Endothelial cell of umbilical vein (primary cell): ENCODE measurements at regions not wholly inside any gene's neighbourhood (a gene's known extent, or its start where the extent isn't known, plus 50 kb on each side); places are given as distances from the start of the nearest gene placed in this dataset.

Experiments used
- BruUV-seq: library from RNA; stranded (reverse); fragments of 400-500 nt; replicated peaks from 2 replicates; lab custom pipeline; 2021; lab: Mats Ljungman, UMichigan
- CTCF ChIA-PET: fragments of 300-600, 350-600 bp; sonication (Branson Sonifier 250); formaldehyde crosslinking; loops from one replicate; lab custom pipeline; 2021; ENCODE audit warnings: antibody characterized with exemption, inconsistent platforms; lab: Charles Lee
- POLR2A ChIA-PET: fragments of 300-600, 350-600 bp; sonication (Branson Sonifier 250); formaldehyde crosslinking; loops from one replicate; lab custom pipeline; 2021; ENCODE audit warnings: antibody characterized with exemption, inconsistent platforms; lab: Charles Lee
- DNase-seq: peaks from one replicate; pipeline ENCODE4 v3.0.0-alpha.2; 2011; ENCODE audit warnings: low read depth, low spot score
- FAIRE-seq: peaks from 2 replicates; lab custom pipeline; 2011; peaks lifted over from hg19 to GRCh38; lab: Jason Lieb, UNC
- H2AFZ ChIP-seq: 2 replicates; pipeline ENCODE4 v1.6.0; 2012; ENCODE audit warnings: low read depth, low read length, control low read depth, inconsistent platforms
- H3K27ac ChIP-seq: 2 replicates; pipeline ENCODE4 v1.5.1; 2011; ENCODE audit warnings: low read depth, mild to moderate bottlenecking, control low read depth, low read length, moderate library complexity; ENCODE audit not compliant: insufficient read depth
- H3K27me3 ChIP-seq, 2 experiments: 2 replicates each; pipeline versions ENCODE4 v1.6.0 to v1.6.1; 2011; ENCODE audit warnings: low read length in 2 of 2, mixed read lengths in 1 of 2; ENCODE audit not compliant: control insufficient read depth in 2 of 2, insufficient read depth in 2 of 2
- H3K36me3 ChIP-seq, 2 experiments: 2 replicates in 1 of 2; 3 replicates in 1 of 2; pipeline ENCODE4 v1.5.1; 2011; ENCODE audit warnings: low read length in 2 of 2, mild to moderate bottlenecking in 1 of 2, moderate library complexity in 1 of 2; ENCODE audit not compliant: control insufficient read depth in 2 of 2, insufficient read depth in 2 of 2; ENCODE audit errors: extremely low read depth in 1 of 2
- H3K4me1 ChIP-seq: 3 replicates; pipeline ENCODE4 v1.5.1; 2011; ENCODE audit warnings: mild to moderate bottlenecking, low read length; ENCODE audit not compliant: control insufficient read depth, insufficient read depth; ENCODE audit errors: extremely low read depth
- H3K4me2 ChIP-seq: 2 replicates; pipeline ENCODE4 v1.6.1; 2011; ENCODE audit warnings: low read length, control low read depth, mixed read lengths; ENCODE audit not compliant: insufficient read depth
- H3K4me3 ChIP-seq, 3 experiments: fragments of 200-600 bp in 1 of 3; sonication (generic), shearing (Covaris generic) in 1 of 3; replicated peaks in 1 of 3; 2 replicates each; pipeline ENCODE4 v1.5.1; 2011 to 2016; ENCODE audit warnings: control low read depth in 3 of 3, low read length in 3 of 3, mild to moderate bottlenecking in 2 of 3, inconsistent platforms in 1 of 3, low read depth in 1 of 3, moderate library complexity in 1 of 3; ENCODE audit not compliant: insufficient read depth in 1 of 3
- H3K79me2 ChIP-seq: 2 replicates; pipeline ENCODE4 v1.6.0; 2012; ENCODE audit warnings: low read length, inconsistent platforms; ENCODE audit not compliant: control insufficient read depth, insufficient read depth
- H3K9ac ChIP-seq: replicated peaks from 2 replicates; pipeline ENCODE3; 2011; ENCODE audit warnings: low read length, control low read depth; ENCODE audit not compliant: insufficient read depth; ENCODE audit errors: extremely low read depth
- H3K9me1 ChIP-seq: replicated peaks from 3 replicates; pipeline ENCODE4 v1.6.0; 2011; ENCODE audit warnings: mild to moderate bottlenecking, low read length; ENCODE audit not compliant: control insufficient read depth, insufficient read depth; ENCODE audit errors: extremely low read depth
- H3K9me3 ChIP-seq: replicated peaks from 2 replicates; pipeline ENCODE4 v1.5.1; 2012; ENCODE audit warnings: low read length, inconsistent platforms; ENCODE audit not compliant: control insufficient read depth, insufficient read depth
- H4K20me1 ChIP-seq: replicated peaks from 2 replicates; pipeline ENCODE3; 2011; ENCODE audit warnings: mild to moderate bottlenecking, low read length; ENCODE audit not compliant: control insufficient read depth, insufficient read depth; ENCODE audit errors: extremely low read depth
- CTCF ChIP-seq, 2 donors: IDR thresholded peaks; 1 replicate in 1 of 2; 2 replicates in 1 of 2; pipeline ENCODE4 v1.5.1; 2011; ENCODE audit warnings: low read length in 2 of 2, mild to moderate bottlenecking in 2 of 2, moderate library complexity in 2 of 2, control low read depth in 1 of 2, inconsistent platforms in 1 of 2, low read depth in 1 of 2; ENCODE audit not compliant: insufficient read depth in 1 of 2; ENCODE audit errors: extremely low read depth in 1 of 2
- EZH2 ChIP-seq: IDR thresholded peaks from 2 replicates; pipeline ENCODE4 v1.6.1; 2012; ENCODE audit warnings: borderline replicate concordance, low read depth, mild to moderate bottlenecking, moderate library complexity, low read length, inconsistent platforms; ENCODE audit not compliant: severe bottlenecking
- FOS ChIP-seq: IDR thresholded peaks from 2 replicates; pipeline ENCODE4 v1.6.1; 2011; ENCODE audit warnings: mild to moderate bottlenecking, low read length, moderate library complexity, borderline replicate concordance; ENCODE audit not compliant: insufficient read depth
- GATA2 ChIP-seq: IDR thresholded peaks from 2 replicates; pipeline ENCODE4 v1.7.0; 2011; ENCODE audit warnings: low read depth, mild to moderate bottlenecking, moderate library complexity, mixed read lengths, low read length; ENCODE audit not compliant: insufficient read length, insufficient read depth
- JUN ChIP-seq: IDR thresholded peaks from 2 replicates; pipeline ENCODE4 v1.6.1; 2011; ENCODE audit warnings: borderline replicate concordance, low read depth; ENCODE audit not compliant: insufficient read length, insufficient read depth
- MAX ChIP-seq: IDR thresholded peaks from 2 replicates; pipeline ENCODE4 v1.6.1; 2011; ENCODE audit not compliant: insufficient read depth, insufficient read length
- MYC ChIP-seq: IDR thresholded peaks from one replicate; pipeline ENCODE4 v1.6.1; 2011; ENCODE audit warnings: mild to moderate bottlenecking, low read depth, low read length
- POLR2A ChIP-seq: IDR thresholded peaks from 2 replicates; pipeline ENCODE4 v1.6.1; 2012; ENCODE audit warnings: low read depth, mild to moderate bottlenecking, control low read depth, low read length
- POLR2AphosphoS5 ChIP-seq: IDR thresholded peaks from 2 replicates; pipeline ENCODE4 v1.6.1; 2012; ENCODE audit warnings: low read depth, mild to moderate bottlenecking, control low read depth, low read length, moderate library complexity; ENCODE audit not compliant: insufficient read depth
- dilution Hi-C: fragments of 300-500 bp; cut with MboI; formaldehyde crosslinking; loops from one replicate; pipeline ENCODE4 v1.15.0; 2019; ENCODE audit warnings: low sequenced_read_pairs; ENCODE audit not compliant: extremely low pct_ligation_motif_present
- intact Hi-C: fragments of 100-400 bp; cut with micrococcal nuclease; formaldehyde crosslinking; loops from one replicate; pipeline ENCODE4 v1.10.0; 2022

GRCh38 chr16:65445313-65446260, 323.7 kb upstream of the CDH11 start:
- no peaks in the 10 kb centered on the region for H3K79me2 ChIP-seq
- intact Hi-C loops, result no loop called here
- DNase-seq (no peak), FAIRE-seq (no peak)
- H3K4me1 ChIP-seq, result no peaks in the 10 kb centered on the region
- no peak overlapping the region for H3K4me3 ChIP-seq
- no peak overlapping the region for H3K4me2 ChIP-seq
- H2AFZ ChIP-seq, result no peak overlapping the region
- no peak overlapping the region for H3K27ac ChIP-seq
- H3K9me3 ChIP-seq, result no peaks in the 10 kb centered on the region
- no peak for TF ChIP-seq JUN
- no peak for TF ChIP-seq MAX
- TF ChIP-seq CTCF (IDR thresholded peaks at IDR 0.05; ENCODE audit: extremely low read depth in 1 of 2, insufficient read depth in 1 of 2, low read depth in 1 of 2, low read length in 2 of 2), result no peak
- TF ChIP-seq EZH2, result no peak
- TF ChIP-seq GATA2, result no peak
- TF ChIP-seq FOS, result no peak
- TF ChIP-seq MYC, result no peak
- no peak for TF ChIP-seq POLR2A
- TF ChIP-seq POLR2AphosphoS5, result no peak
- no TSS peak for BruUV-seq
- no peaks in the 10 kb centered on the region for H3K36me3 ChIP-seq
- dilution Hi-C loops, result no loop called here
- no peak overlapping the region for H3K9ac ChIP-seq
- POLR2A ChIA-PET, result no interaction called here
- no peaks in the 10 kb centered on the region for H3K9me1 ChIP-seq
- H4K20me1 ChIP-seq, result no peaks in the 10 kb centered on the region
- no peaks in the 10 kb centered on the region for H3K27me3 ChIP-seq
- CTCF ChIA-PET, result no interaction called here
